GM12891 (cell line): ENCODE measurements at regions not wholly inside any gene's neighbourhood (a gene's known extent, or its start where the extent isn't known, plus 50 kb on each side); places are given as distances from the start of the nearest gene placed in this dataset.

Experiments
- DNase-seq: peaks from one replicate; pipeline ENCODE4 v3.0.0; 2011; ENCODE audit warnings: low spot score; ENCODE audit not compliant: insufficient read length
- FAIRE-seq: peaks from 2 replicates; lab custom pipeline; 2011; peaks lifted over from hg19 to GRCh38; lab: Jason Lieb, UNC
- PAX5 ChIP-seq: IDR thresholded peaks from 2 replicates; pipeline ENCODE4 v1.6.1; 2011; ENCODE audit warnings: low read length, moderate library complexity, mild to moderate bottlenecking; ENCODE audit not compliant: insufficient read depth, severe bottlenecking
- POLR2A ChIP-seq: IDR thresholded peaks from 2 replicates; pipeline ENCODE4 v1.6.1; 2011; ENCODE audit warnings: low read depth, low read length, control low read depth
- POLR2AphosphoS5 ChIP-seq: IDR thresholded peaks from 2 replicates; pipeline ENCODE4 v1.6.1; 2011; ENCODE audit warnings: low read depth, low read length, control low read depth
- POU2F2 ChIP-seq: IDR thresholded peaks from 2 replicates; pipeline ENCODE4 v1.6.1; 2011; ENCODE audit warnings: low read depth, mild to moderate bottlenecking, control low read depth, low read length, moderate library complexity
- SPI1 ChIP-seq: IDR thresholded peaks from 2 replicates; pipeline ENCODE4 v1.6.1; 2011; ENCODE audit warnings: low read depth, low read length, control low read depth
- TAF1 ChIP-seq: IDR thresholded peaks from 2 replicates; pipeline ENCODE4 v1.6.1; 2011; ENCODE audit warnings: low read depth, low read length, control low read depth

DNA sequence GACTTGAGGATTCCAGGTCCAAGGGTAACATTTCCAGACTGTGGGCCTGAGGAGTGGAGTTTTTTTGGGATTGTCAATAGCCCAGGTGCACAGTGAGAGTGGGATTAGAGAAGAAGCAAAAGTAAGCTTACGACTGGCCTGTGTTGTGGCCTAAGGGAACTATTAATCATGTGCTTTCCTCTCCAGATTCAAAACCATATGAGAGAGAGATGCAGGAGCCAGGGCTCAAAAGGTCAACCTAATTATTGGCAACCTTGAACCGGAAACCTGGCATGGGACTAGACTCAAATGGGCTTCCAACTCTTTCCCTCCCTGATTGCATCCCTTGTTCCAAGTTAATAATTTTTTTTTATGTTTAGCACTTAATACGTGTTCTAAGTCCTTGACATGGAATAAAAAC, 242.1 kb upstream of the THRB start:
- no peak for TF ChIP-seq TAF1
- TF ChIP-seq POLR2A, result no peak
- no peak for TF ChIP-seq POLR2AphosphoS5
- no peak for TF ChIP-seq PAX5
- no peak for TF ChIP-seq SPI1
- DNase-seq (no peak), FAIRE-seq (no peak)

GRCh38 chr3:24740326-24740725, 245.7 kb upstream of the THRB start:
- FAIRE-seq, result no peak
- TF ChIP-seq POLR2AphosphoS5, result no peak
- TF ChIP-seq PAX5, result no peak
- TF ChIP-seq SPI1, result no peak
- no peak for TF ChIP-seq POU2F2
- TF ChIP-seq TAF1, result no peak
- TF ChIP-seq POLR2A, result no peak
- no peak for DNase-seq

DNA sequence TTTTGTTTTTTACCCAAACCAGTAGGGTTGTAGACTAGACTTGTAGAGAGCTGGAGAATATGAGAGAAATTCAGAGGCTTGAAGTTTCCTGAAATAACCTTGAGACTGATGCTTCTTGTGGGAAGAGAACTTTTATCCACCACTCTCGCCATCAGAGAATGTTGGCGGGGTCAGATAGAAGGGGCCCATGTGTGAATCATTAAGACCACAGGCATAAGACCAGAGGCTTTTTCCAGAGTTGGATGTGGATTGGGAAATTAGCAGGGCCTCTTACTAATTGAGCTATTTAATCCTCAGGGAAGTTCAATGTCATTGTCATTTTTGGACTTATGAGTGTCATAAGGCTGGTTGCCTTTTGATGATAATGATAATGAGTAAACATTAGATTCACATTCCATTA, 246.9 kb upstream of the THRB start:
- no peak for DNase-seq
- TF ChIP-seq PAX5 (no peak), POLR2AphosphoS5 (no peak), SPI1 (no peak), POU2F2 (no peak), POLR2A (no peak)
- no peak for FAIRE-seq

- no peak for FAIRE-seq
- no peak for DNase-seq
- no peak for TF ChIP-seq POLR2A
Measured at GRCh38 chr3:24748520-24748919, 253.9 kb upstream of the THRB start.

GRCh38 chr3:24751020-24751419, 256.4 kb upstream of the THRB start:
- FAIRE-seq (no peak), DNase-seq (no peak)
- no peak for TF ChIP-seq POU2F2
- TF ChIP-seq POLR2AphosphoS5, result no peak
- TF ChIP-seq POLR2A, result no peak
- TF ChIP-seq SPI1, result no peak
- TF ChIP-seq TAF1, result no peak
- TF ChIP-seq PAX5, result no peak

- DNase-seq (no peak), FAIRE-seq (no peak)
- TF ChIP-seq POLR2A, result no peak
- TF ChIP-seq TAF1, result no peak
- no peak for TF ChIP-seq POU2F2
- TF ChIP-seq PAX5, result no peak
- no peak for TF ChIP-seq POLR2AphosphoS5
- no peak for TF ChIP-seq SPI1
Measured at GRCh38 chr3:24756101-24756888, 261.6 kb upstream of the THRB start.

DNA sequence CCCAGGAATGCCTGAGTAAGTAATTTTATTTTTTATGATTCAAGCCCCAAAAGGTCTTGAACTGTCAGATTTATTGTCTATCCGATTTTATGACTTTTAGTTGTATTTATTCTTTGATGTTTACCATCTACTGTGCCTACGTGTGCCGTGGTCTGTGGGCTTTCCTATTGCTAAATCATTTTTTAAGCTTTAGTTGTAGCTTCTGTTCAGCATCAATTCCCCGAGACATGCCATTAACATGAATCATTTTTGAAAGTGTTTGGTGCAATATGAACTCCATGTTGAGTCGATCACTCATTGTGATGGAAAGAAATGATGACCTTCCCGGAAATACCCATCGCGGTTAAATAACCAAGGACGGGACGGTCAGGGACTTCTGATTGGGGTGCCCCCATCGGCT, 268.7 kb upstream of the THRB start:
- DNase-seq (no peak), FAIRE-seq (no peak)
- TF ChIP-seq POLR2AphosphoS5 (no peak), PAX5 (no peak), SPI1 (no peak), POU2F2 (no peak), TAF1 (no peak), POLR2A (no peak)

GRCh38 chr3:24764236-24764915, 269.7 kb upstream of the THRB start:
- FAIRE-seq (no peak), DNase-seq (no peak)
- TF ChIP-seq PAX5 (no peak), POLR2AphosphoS5 (no peak), TAF1 (no peak), POLR2A (no peak)

DNA sequence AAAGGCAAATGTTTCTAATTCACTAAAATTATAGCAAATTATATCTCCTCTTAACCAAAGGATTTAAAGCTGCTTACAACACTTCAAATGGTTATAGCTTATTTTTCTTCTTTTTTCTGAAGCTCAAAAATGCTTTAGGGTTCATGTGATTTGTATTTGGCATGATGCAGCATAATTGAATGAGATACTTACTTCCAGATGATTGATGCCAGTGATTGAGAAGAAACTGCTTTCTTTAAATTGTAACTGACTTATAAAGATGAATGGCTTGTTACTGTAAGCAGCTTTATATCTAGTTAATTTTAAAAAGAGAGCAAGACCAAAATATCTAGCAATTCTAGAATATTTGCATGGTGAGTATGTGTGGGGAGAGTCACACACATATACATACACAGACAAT, 270.7 kb upstream of the THRB start:
- no peak for FAIRE-seq

DNA sequence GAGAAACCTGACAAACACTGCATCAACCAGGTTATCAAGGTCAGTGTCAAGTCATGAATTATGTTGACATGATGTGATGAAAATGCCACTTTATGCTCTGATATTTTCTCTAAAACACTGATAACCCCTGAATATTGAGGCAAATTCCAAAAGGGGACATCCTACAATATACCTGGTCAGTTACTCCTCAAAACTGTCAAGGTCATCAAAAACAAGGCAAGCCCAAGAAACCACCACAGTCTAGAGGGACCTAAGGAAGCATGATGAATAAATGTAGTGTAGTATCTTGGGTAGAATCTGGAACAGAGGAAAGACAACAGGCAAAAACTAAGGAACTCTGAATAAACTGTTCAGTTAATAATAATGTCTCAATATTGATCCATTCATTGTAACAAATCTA, 275.3 kb upstream of the THRB start:
- FAIRE-seq (no peak), DNase-seq (no peak)
- TF ChIP-seq SPI1, result no peak
- no peak for TF ChIP-seq POU2F2
- no peak for TF ChIP-seq TAF1
- no peak for TF ChIP-seq POLR2AphosphoS5
- TF ChIP-seq POLR2A, result no peak
- TF ChIP-seq PAX5, result no peak

More for the DNA sequence above, 270.7 kb upstream of the THRB start:
- no peak for TF ChIP-seq TAF1
- no peak for TF ChIP-seq POLR2A
- no peak for TF ChIP-seq POU2F2
- no peak for TF ChIP-seq POLR2AphosphoS5
- no peak for TF ChIP-seq SPI1
- DNase-seq, result no peak
